OCI-LY1 (cell line): ENCODE measurements at regions not wholly inside any gene's neighbourhood (a gene's known extent, or its start where the extent isn't known, plus 50 kb on each side); places are given as distances from the start of the nearest gene placed in this dataset.

ENCODE experiments used
- H2AFZ ChIP-seq: fragments of 200-600 bp; sonication (generic), shearing (Covaris generic); 2 replicates; pipeline ENCODE4 v1.6.0; 2014; ENCODE audit warnings: antibody characterized with exemption, mild to moderate bottlenecking, low read length
- H3F3A ChIP-seq: fragments of 200-600 bp; sonication (generic), shearing (Covaris generic); 2 replicates; pipeline ENCODE4 v1.6.0; 2014; ENCODE audit warnings: mild to moderate bottlenecking, antibody characterized with exemption, low read length, moderate library complexity; ENCODE audit not compliant: insufficient read depth
- H3K27ac ChIP-seq: fragments of 200-600 bp; sonication (generic); 2 replicates; pipeline ENCODE4 v1.5.1; 2014; ENCODE audit warnings: low read length, mixed run types, mild to moderate bottlenecking, low read depth; ENCODE audit not compliant: poor library complexity, severe bottlenecking
- H3K27me3 ChIP-seq: fragments of 200-600 bp; sonication (generic); 2 replicates; pipeline ENCODE4 v1.6.0; 2014; ENCODE audit warnings: antibody characterized with exemption, mild to moderate bottlenecking, low read length, moderate library complexity; ENCODE audit not compliant: insufficient read depth
- H3K36me3 ChIP-seq: fragments of 200-600 bp; sonication (generic); 2 replicates; pipeline ENCODE4 v1.6.1; 2014; ENCODE audit warnings: mild to moderate bottlenecking, antibody characterized with exemption, low read length, moderate library complexity, mixed read lengths; ENCODE audit not compliant: insufficient read depth
- H3K4me1 ChIP-seq: fragments of 200-600 bp; sonication (generic); 2 replicates; pipeline ENCODE4 v1.5.1; 2014; ENCODE audit warnings: mild to moderate bottlenecking, low read length, moderate library complexity; ENCODE audit not compliant: insufficient read depth, severe bottlenecking
- H3K4me2 ChIP-seq: fragments of 200-600 bp; sonication (generic), shearing (Covaris generic); 2 replicates; pipeline ENCODE4 v1.6.1; 2014; ENCODE audit warnings: low read length
- H3K4me3 ChIP-seq: fragments of 200-600 bp; sonication (generic); 2 replicates; pipeline ENCODE4 v1.5.1; 2014; ENCODE audit warnings: low read length, low read depth, mild to moderate bottlenecking, mixed read lengths; ENCODE audit not compliant: poor library complexity, severe bottlenecking
- H3K79me2 ChIP-seq: fragments of 200-600 bp; shearing (Covaris generic); 2 replicates; pipeline ENCODE4 v1.6.1; 2016; ENCODE audit warnings: mixed run types, low read length, mixed read lengths; ENCODE audit not compliant: insufficient read depth
- H3K9ac ChIP-seq: fragments of 200-600 bp; sonication (generic), shearing (Covaris generic); 2 replicates; pipeline ENCODE4 v1.6.1; 2014; ENCODE audit warnings: mild to moderate bottlenecking, low read length, mixed read lengths
- H3K9me2 ChIP-seq: fragments of 200-600 bp; sonication (generic), shearing (Covaris generic); 2 replicates; pipeline ENCODE4 v1.6.1; 2014; ENCODE audit warnings: low read depth, mild to moderate bottlenecking, low read length, mixed read lengths
- H3K9me3 ChIP-seq: fragments of 200-600 bp; shearing (Covaris generic); 2 replicates; pipeline ENCODE4 v1.6.1; 2014; ENCODE audit warnings: low read length, mixed read lengths
- H4K20me1 ChIP-seq: fragments of 200-600 bp; sonication (generic), shearing (Covaris generic); 2 replicates; pipeline ENCODE4 v1.6.0; 2016; ENCODE audit warnings: mild to moderate bottlenecking, low read length; ENCODE audit not compliant: insufficient read depth
- EZH2 ChIP-seq: fragments of 200-600 bp; sonication (generic), shearing (Covaris generic); IDR thresholded peaks from 2 replicates; pipeline ENCODE4 v1.8.0; 2017; ENCODE audit warnings: borderline replicate concordance, mixed run types, mild to moderate bottlenecking, antibody characterized with exemption, low read length, moderate library complexity, mixed read lengths
- TF ChIP-seq, protein P1 (sequence below): fragments of 200-600 bp; sonication (generic), shearing (Covaris generic); IDR thresholded peaks from 2 replicates; pipeline ENCODE4 v1.5.1; 2017; ENCODE audit warnings: mild to moderate bottlenecking, antibody characterized with exemption, low read length, moderate library complexity, mixed read lengths

DNA sequence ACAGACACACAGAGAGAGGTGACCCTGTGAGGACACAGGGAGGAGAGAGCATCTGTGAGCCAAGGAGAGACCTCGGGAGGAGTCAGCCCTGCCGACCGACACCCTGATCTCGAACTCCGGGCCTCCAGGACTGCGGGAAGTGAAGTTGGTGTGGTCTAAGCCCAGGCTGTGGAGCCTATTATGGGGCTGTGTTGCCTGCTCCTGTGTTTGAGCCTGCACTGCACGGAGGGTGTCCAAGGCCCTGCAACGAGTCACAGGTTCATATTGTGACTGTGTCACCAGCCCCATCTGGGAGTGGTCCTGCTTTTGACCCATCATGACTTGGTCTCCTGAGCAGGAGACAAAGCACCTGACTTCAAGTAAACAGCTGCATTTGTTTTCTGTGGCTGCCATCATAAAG is 186.0 kb upstream of the AJAP1 start:
- H3F3A ChIP-seq, result no peaks in the 10 kb centered on the region
- no peaks in the 10 kb centered on the region for H4K20me1 ChIP-seq
- H3K4me1 ChIP-seq, result no peaks in the 10 kb centered on the region
- H3K27me3 ChIP-seq, result no peaks in the 10 kb centered on the region
- no peaks in the 10 kb centered on the region for H3K79me2 ChIP-seq
- no peak overlapping the region for H3K4me2 ChIP-seq
- H3K27ac ChIP-seq, result no peak overlapping the region
- H3K9me2 ChIP-seq, result no peaks in the 10 kb centered on the region
- H3K4me3 ChIP-seq, result no peak overlapping the region
- no peak for TF ChIP-seq EZH2
- no peaks in the 10 kb centered on the region for H3K9me3 ChIP-seq
- no peak overlapping the region for H2AFZ ChIP-seq
- no peaks in the 10 kb centered on the region for H3K36me3 ChIP-seq
- H3K9ac ChIP-seq, result no peak overlapping the region

- TF ChIP-seq, protein P1, sequence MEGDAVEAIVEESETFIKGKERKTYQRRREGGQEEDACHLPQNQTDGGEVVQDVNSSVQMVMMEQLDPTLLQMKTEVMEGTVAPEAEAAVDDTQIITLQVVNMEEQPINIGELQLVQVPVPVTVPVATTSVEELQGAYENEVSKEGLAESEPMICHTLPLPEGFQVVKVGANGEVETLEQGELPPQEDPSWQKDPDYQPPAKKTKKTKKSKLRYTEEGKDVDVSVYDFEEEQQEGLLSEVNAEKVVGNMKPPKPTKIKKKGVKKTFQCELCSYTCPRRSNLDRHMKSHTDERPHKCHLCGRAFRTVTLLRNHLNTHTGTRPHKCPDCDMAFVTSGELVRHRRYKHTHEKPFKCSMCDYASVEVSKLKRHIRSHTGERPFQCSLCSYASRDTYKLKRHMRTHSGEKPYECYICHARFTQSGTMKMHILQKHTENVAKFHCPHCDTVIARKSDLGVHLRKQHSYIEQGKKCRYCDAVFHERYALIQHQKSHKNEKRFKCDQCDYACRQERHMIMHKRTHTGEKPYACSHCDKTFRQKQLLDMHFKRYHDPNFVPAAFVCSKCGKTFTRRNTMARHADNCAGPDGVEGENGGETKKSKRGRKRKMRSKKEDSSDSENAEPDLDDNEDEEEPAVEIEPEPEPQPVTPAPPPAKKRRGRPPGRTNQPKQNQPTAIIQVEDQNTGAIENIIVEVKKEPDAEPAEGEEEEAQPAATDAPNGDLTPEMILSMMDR, result no peak
- TF ChIP-seq EZH2, result no peak
- Histone ChIP-seq H3K27ac (no peak overlapping the region), H3K9me2 (no peaks in the 10 kb centered on the region), H3K4me1 (no peaks in the 10 kb centered on the region), H3K9ac (no peak overlapping the region), H3K4me3 (no peak overlapping the region), H3K36me3 (no peaks in the 10 kb centered on the region), H3K79me2 (no peaks in the 10 kb centered on the region), H3F3A (no peaks in the 10 kb centered on the region), H3K9me3 (no peaks in the 10 kb centered on the region), H3K27me3 (no peaks in the 10 kb centered on the region), H2AFZ (no peak overlapping the region), H3K4me2 (no peak overlapping the region), H4K20me1 (no peaks in the 10 kb centered on the region)
These were observed 185.4 kb upstream of the AJAP1 start for GRCh38 chr1:4468804-4469514.

GRCh38 chr1:4476394-4476793 is 178.0 kb upstream of the AJAP1 start:
- no peak overlapping the region for H3K9ac ChIP-seq
- H3K36me3 ChIP-seq, result no peaks in the 10 kb centered on the region
- H2AFZ ChIP-seq, result no peak overlapping the region
- TF ChIP-seq, protein P1, result no peak
- no peak for TF ChIP-seq EZH2
- H3K79me2 ChIP-seq, result no peaks in the 10 kb centered on the region
- no peaks in the 10 kb centered on the region for H3K9me3 ChIP-seq
- H3K27ac ChIP-seq, result no peak overlapping the region
- no peak overlapping the region for H3K4me2 ChIP-seq
- H3K4me1 ChIP-seq, result no peaks in the 10 kb centered on the region
- no peaks in the 10 kb centered on the region for H3F3A ChIP-seq
- H4K20me1 ChIP-seq, result no peaks in the 10 kb centered on the region
- no peaks in the 10 kb centered on the region for H3K9me2 ChIP-seq
- no peaks in the 10 kb centered on the region for H3K27me3 ChIP-seq
- no peak overlapping the region for H3K4me3 ChIP-seq

GRCh38 chr1:4481451-4481850 is 173.0 kb upstream of the AJAP1 start:
- Histone ChIP-seq H2AFZ (no peak overlapping the region), H3K4me3 (no peak overlapping the region), H3K4me1 (no peaks in the 10 kb centered on the region), H3K9ac (no peak overlapping the region), H3K4me2 (no peak overlapping the region), H3K9me2 (no peaks in the 10 kb centered on the region), H3F3A (no peaks in the 10 kb centered on the region), H4K20me1 (no peaks in the 10 kb centered on the region), H3K9me3 (no peaks in the 10 kb centered on the region), H3K27ac (no peak overlapping the region), H3K36me3 (no peaks in the 10 kb centered on the region), H3K27me3 (peaks cover 4% of the 10 kb centered on the region; the same call in 1 of the 2 replicates), H3K79me2 (no peaks in the 10 kb centered on the region)
- TF ChIP-seq EZH2, result no peak
- TF ChIP-seq, protein P1, result no peak
